ENCODE measurements at regions not wholly inside any gene's neighbourhood (a gene's known extent, or its start where the extent isn't known, plus 50 kb on each side); places are given as distances from the start of the nearest gene placed in this dataset.
A peak's percentile ranks its signal among the peaks of the same experiment; 100 is the strongest.

GRCh38 chr6:106823058-106823457 lies 151.5 kb downstream of the CD24 start:
- Histone ChIP-seq H3K4me1 (replicated peaks in 1 of 2; ENCODE audit: control insufficient read depth in 2 of 2, insufficient read depth in 2 of 2, low read length in 2 of 2) (peaks cover 15 to 19% of the 10 kb centered on the region in 2 experiments), H3K79me2 (ENCODE audit: control insufficient read depth, insufficient read depth, low read length) (no peaks in the 10 kb centered on the region), H3K9ac (ENCODE audit: insufficient read depth in 1 of 2, low read depth in 2 of 2, low read length in 2 of 2) (no peak overlapping the region), H3K4me3 (no peak overlapping the region), H3K27ac (ENCODE audit: extremely low read depth, low read depth, low read length) (no peak overlapping the region), H4K20me1 (replicated peaks; ENCODE audit: control insufficient read depth, insufficient read depth, low read length) (no peaks in the 10 kb centered on the region), H3K4me2 (ENCODE audit: insufficient read depth, low read length) (no peak overlapping the region), H3K9me1 (ENCODE audit: control insufficient read depth, insufficient read depth, low read length) (no peaks in the 10 kb centered on the region), H2AFZ (ENCODE audit: low read depth, low read length) (no peak overlapping the region), H3K9me3 (replicated peaks; ENCODE audit: control insufficient read depth, insufficient read depth, low read depth, low read length) (no peaks in the 10 kb centered on the region), H3K36me3 (ENCODE audit: control insufficient read depth, insufficient read depth, low read length) (no peaks in the 10 kb centered on the region), H3K27me3 (ENCODE audit: control insufficient read depth in 2 of 2, insufficient read depth in 2 of 2, low read length in 2 of 2) (no peaks in the 10 kb centered on the region)
- DNase-seq (ENCODE audit: extremely low read depth in 1 of 4, low spot score in 3 of 4) (no peak), FAIRE-seq (no peak), ATAC-seq (no peak)
- CTCF ChIA-PET (ENCODE audit: low intra/inter-chr PET ratio): no interaction called here
- in situ Hi-C loops (cut with MboI): no loop called here
- intact Hi-C loops (cut with micrococcal nuclease): loop anchor here (5.0 kb wide), 1 partner anchor 154 kb away; no protein-coding TSS in a partner anchor
- WGBS (ENCODE audit: insufficient coverage, low coverage, missing lambda C conversion rate): 50% methylated on average over 5 of the region's 5 CpGs
- POLR2A ChIA-PET: interaction anchor here (0.5 kb wide), 1 partner anchor 8 kb away, joined by 3 read pairs; no protein-coding TSS in a partner anchor
- TF ChIP-seq BCOR (IDR thresholded peaks at IDR 0.05): peak; percentile 74
- no peak for TF ChIP-seq TEAD1 (CRISPR knock-in tag; IDR thresholded peaks at IDR 0.05)
- no peak for TF ChIP-seq EP300 (IDR thresholded peaks at IDR 0.05; ENCODE audit: low read length)
- TF ChIP-seq, protein P1, sequence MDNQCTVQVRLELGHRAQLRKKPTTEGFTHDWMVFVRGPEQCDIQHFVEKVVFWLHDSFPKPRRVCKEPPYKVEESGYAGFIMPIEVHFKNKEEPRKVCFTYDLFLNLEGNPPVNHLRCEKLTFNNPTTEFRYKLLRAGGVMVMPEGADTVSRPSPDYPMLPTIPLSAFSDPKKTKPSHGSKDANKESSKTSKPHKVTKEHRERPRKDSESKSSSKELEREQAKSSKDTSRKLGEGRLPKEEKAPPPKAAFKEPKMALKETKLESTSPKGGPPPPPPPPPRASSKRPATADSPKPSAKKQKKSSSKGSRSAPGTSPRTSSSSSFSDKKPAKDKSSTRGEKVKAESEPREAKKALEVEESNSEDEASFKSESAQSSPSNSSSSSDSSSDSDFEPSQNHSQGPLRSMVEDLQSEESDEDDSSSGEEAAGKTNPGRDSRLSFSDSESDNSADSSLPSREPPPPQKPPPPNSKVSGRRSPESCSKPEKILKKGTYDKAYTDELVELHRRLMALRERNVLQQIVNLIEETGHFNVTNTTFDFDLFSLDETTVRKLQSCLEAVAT (IDR thresholded peaks at IDR 0.05): no peak
- peak; percentile 76 for TF ChIP-seq RBM25 (IDR thresholded peaks at IDR 0.05; ENCODE audit: low read depth, low read length, severe bottlenecking)
- TF ChIP-seq ZSCAN32 (CRISPR knock-in tag; IDR thresholded peaks at IDR 0.05): no peak
- TF ChIP-seq HOXB6 (CRISPR knock-in tag; IDR thresholded peaks at IDR 0.05; ENCODE audit: borderline replicate concordance): no peak
- TF ChIP-seq ZFP36 (IDR thresholded peaks at IDR 0.05; ENCODE audit: low read depth, low read length, partially characterized antibody): peak; percentile 76
- peak in 1 of 2 experiments; percentile 34; a peak in 1 of 4 replicates for TF ChIP-seq KDM1A (IDR thresholded peaks at IDR 0.05)
- TF ChIP-seq GATA2 (CRISPR knock-in tag; IDR thresholded peaks at IDR 0.05): 0 out of 2 replicates have a peak, but pooled peaks have one; percentile 11
- BruUV-seq (replicated peaks): no TSS peak

Measured in K562 (cell line).